HCT116 (cell line): ENCODE measurements at regions not wholly inside any gene's neighbourhood (a gene's known extent, or its start where the extent isn't known, plus 50 kb on each side); places are given as distances from the start of the nearest gene placed in this dataset.

Experiments used
- ATAC-seq: fragments of 200-7000 bp; cut with Tn5 transposase; 2 replicates; pipeline ENCODE4 v1.9.1; 2020; ENCODE audit warnings: mild to moderate bottlenecking, moderate library complexity
- BruUV-seq: library from RNA; stranded (reverse); fragments of 400-500 nt; replicated peaks from 2 replicates; lab custom pipeline; 2021; lab: Mats Ljungman, UMichigan
- CTCF ChIA-PET: fragments of 300-600 bp; sonication (Branson Sonifier 250); formaldehyde crosslinking; loops from one replicate; lab custom pipeline; 2021; ENCODE audit warnings: antibody characterized with exemption; lab: Charles Lee
- POLR2A ChIA-PET: fragments of 300-600, 350-600 bp; sonication (Branson Sonifier 250); formaldehyde crosslinking; loops from one replicate; lab custom pipeline; 2021; ENCODE audit warnings: antibody characterized with exemption; lab: Charles Lee
- RAD21 ChIA-PET, 2 experiments: fragments of 300-600 bp; sonication (Branson Sonifier 250); formaldehyde crosslinking; loops; one replicate each; lab custom pipeline; 2023; ENCODE audit warnings: low total read pairs in 2 of 2; ENCODE audit not compliant: uncharacterized antibody in 2 of 2, unreplicated experiment in 2 of 2, low non-redundant PET in 1 of 2; lab: Charles Lee
- DNase-seq: peaks from one replicate; pipeline ENCODE4 v3.0.0-alpha.2; 2010; ENCODE audit warnings: low read depth, low spot score
- H2AFZ ChIP-seq: fragments of 200-600 bp; shearing (Covaris generic), sonication (generic); 2 replicates; pipeline ENCODE4 v1.6.1; 2017; ENCODE audit warnings: low read depth, mixed run types, mixed read lengths, antibody characterized with exemption, low read length; ENCODE audit not compliant: poor library complexity, severe bottlenecking
- H3K27ac ChIP-seq: 2 replicates; pipeline ENCODE4 v1.5.1; 2012; ENCODE audit warnings: low read depth, low read length
- H3K27me3 ChIP-seq: fragments of 200-600 bp; sonication (generic); 2 replicates; pipeline ENCODE4 v1.6.1; 2016; ENCODE audit warnings: mixed run types, low read length, mixed read lengths; ENCODE audit not compliant: insufficient read depth
- H3K36me3 ChIP-seq, 2 experiments: fragments of 200-500 bp in 1 of 2; fragments of 200-600 bp in 1 of 2; sonication (Bioruptor generic) in 1 of 2; sonication (generic) in 1 of 2; 2 replicates each; pipeline versions ENCODE4 v1.5.1 to v1.6.1; 2014 to 2016; ENCODE audit warnings: low read length in 2 of 2, inconsistent platforms in 1 of 2, mixed read lengths in 1 of 2, mixed run types in 1 of 2; ENCODE audit not compliant: insufficient read depth in 2 of 2, control insufficient read depth in 1 of 2
- H3K4me1 ChIP-seq, 2 experiments: fragments of 200-600 bp in 1 of 2; sonication (generic) in 1 of 2; 2 replicates each; pipeline versions ENCODE4 v1.5.1 to v1.6.1; 2012 to 2017; ENCODE audit warnings: low read length in 2 of 2, inconsistent platforms in 1 of 2, mild to moderate bottlenecking in 1 of 2, mixed read lengths in 1 of 2, mixed run types in 1 of 2, moderate library complexity in 1 of 2; ENCODE audit not compliant: insufficient read depth in 2 of 2, control insufficient read depth in 1 of 2
- H3K4me2 ChIP-seq: fragments of 200-600 bp; sonication (generic); 2 replicates; pipeline ENCODE4 v1.6.1; 2017; ENCODE audit warnings: mixed run types, low read length, mixed read lengths
- H3K4me3 ChIP-seq, 2 experiments: fragments of 200-600 bp in 1 of 2; sonication (generic) in 1 of 2; replicated peaks in 1 of 2; 2 replicates each; pipeline ENCODE4 v1.5.1; 2011 to 2016; ENCODE audit warnings: low read length in 2 of 2, control low read depth in 1 of 2, low read depth in 1 of 2, mild to moderate bottlenecking in 1 of 2, mixed read lengths in 1 of 2, mixed run types in 1 of 2
- H3K79me2 ChIP-seq: fragments of 200-600 bp; sonication (generic); 2 replicates; pipeline ENCODE4 v1.6.1; 2017; ENCODE audit warnings: mild to moderate bottlenecking, mixed run types, low read length, moderate library complexity, mixed read lengths; ENCODE audit not compliant: insufficient read depth
- H3K9ac ChIP-seq: fragments of 200-600 bp; sonication (generic); 2 replicates; pipeline ENCODE4 v1.6.1; 2016; ENCODE audit warnings: low read length, mixed read lengths
- H3K9me2 ChIP-seq: fragments of 200-600 bp; sonication (generic), shearing (Covaris generic); 2 replicates; pipeline ENCODE4 v1.6.1; 2017; ENCODE audit warnings: mixed run types, mild to moderate bottlenecking, moderate library complexity; ENCODE audit not compliant: insufficient read depth
- H3K9me3 ChIP-seq, 2 experiments: fragments of 200-500 bp in 1 of 2; fragments of 200-600 bp in 1 of 2; sonication (Bioruptor generic) in 1 of 2; sonication (generic) in 1 of 2; 2 replicates each; pipeline ENCODE4 v1.6.1; 2014 to 2017; ENCODE audit warnings: low read length in 2 of 2, mixed read lengths in 2 of 2, inconsistent platforms in 1 of 2, low read depth in 1 of 2, mild to moderate bottlenecking in 1 of 2, mixed run types in 1 of 2, moderate library complexity in 1 of 2; ENCODE audit not compliant: control insufficient read depth in 1 of 2, insufficient read depth in 1 of 2
- H4K20me1 ChIP-seq: fragments of 200-600 bp; sonication (generic), shearing (Covaris generic); 2 replicates; pipeline ENCODE4 v1.6.1; 2017; ENCODE audit warnings: mixed run types, mild to moderate bottlenecking, moderate library complexity; ENCODE audit not compliant: insufficient read depth
- CEBPB ChIP-seq: IDR thresholded peaks from 2 replicates; pipeline ENCODE4 v1.6.1; 2012; ENCODE audit warnings: low read depth
- EGR1 ChIP-seq: IDR thresholded peaks from 2 replicates; pipeline ENCODE4 v1.6.1; 2012; ENCODE audit warnings: low read depth
- ELF1 ChIP-seq: IDR thresholded peaks from 2 replicates; pipeline ENCODE4 v1.6.1; 2012; ENCODE audit warnings: low read depth, borderline replicate concordance
- EZH2 ChIP-seq: fragments of 200-600 bp; sonication (generic); IDR thresholded peaks from 2 replicates; pipeline ENCODE4 v1.6.1; 2017; ENCODE audit warnings: antibody characterized with exemption, mixed run types
- EZH2phosphoT487 ChIP-seq: fragments of 200-600 bp; IDR thresholded peaks from 2 replicates; pipeline ENCODE4 v1.6.1; 2018; ENCODE audit warnings: antibody characterized with exemption, borderline replicate concordance
- JUND ChIP-seq: IDR thresholded peaks from 2 replicates; pipeline ENCODE4 v1.6.1; 2012
- POLR2A ChIP-seq: IDR thresholded peaks from 2 replicates; pipeline ENCODE4 v1.7.0; 2011; ENCODE audit warnings: borderline replicate concordance; ENCODE audit not compliant: insufficient read depth, insufficient read length; ENCODE audit errors: extremely low read depth
- SP1 ChIP-seq: IDR thresholded peaks from 2 replicates; pipeline ENCODE4 v1.6.1; 2012; ENCODE audit warnings: low read depth
- SRF ChIP-seq: IDR thresholded peaks from 2 replicates; pipeline ENCODE4 v1.6.1; 2012; ENCODE audit warnings: low read depth
- ZFX ChIP-seq: fragments of 450-650 bp; IDR thresholded peaks from 2 replicates; pipeline ENCODE4 v1.6.1; 2017
- intact Hi-C: fragments of 100-400 bp; cut with micrococcal nuclease; formaldehyde crosslinking; loops from 2 replicates; pipeline ENCODE4 v1.10.0; 2022
- TF ChIP-seq, protein P1 (sequence below): IDR thresholded peaks from 2 replicates; pipeline ENCODE4 v1.6.1; 2012; ENCODE audit warnings: low read depth
- TF ChIP-seq, protein P2 (sequence below): IDR thresholded peaks from 2 replicates; pipeline ENCODE4 v1.6.1; 2012
- TF ChIP-seq, protein P3 (sequence below): IDR thresholded peaks from 2 replicates; pipeline ENCODE4 v1.6.1; 2012
- TF ChIP-seq, protein P4 (sequence below): IDR thresholded peaks from 2 replicates; pipeline ENCODE4 v1.6.1; 2011; ENCODE audit warnings: mild to moderate bottlenecking, low read length, moderate library complexity; ENCODE audit not compliant: insufficient replicate concordance; ENCODE audit errors: extremely low read depth

DNA sequence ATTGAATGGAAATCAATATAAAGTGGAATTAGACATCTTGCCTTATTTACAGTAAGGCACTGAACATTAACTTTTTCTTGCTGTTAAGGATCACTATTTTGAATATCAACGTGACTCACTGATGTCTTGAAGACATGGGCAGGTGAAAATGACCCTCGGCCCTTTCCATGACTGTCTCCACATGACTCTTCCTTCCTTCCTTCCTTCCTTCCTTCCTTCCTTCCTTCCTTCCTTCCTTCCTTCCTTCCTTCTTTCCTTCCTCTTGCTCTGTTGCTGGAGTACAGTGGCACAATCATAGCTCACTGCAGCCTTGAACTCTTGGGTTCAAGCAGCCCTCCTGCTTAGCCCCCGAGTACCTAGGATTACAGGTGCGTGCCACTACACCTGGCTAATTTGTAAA is 52.2 kb upstream of the TOX2 start:
- CTCF ChIA-PET: no interaction called here
- Histone ChIP-seq H3K4me1 (no peaks in the 10 kb centered on the region), H3K4me3 (no peak overlapping the region), H3K36me3 (no peaks in the 10 kb centered on the region), H3K79me2 (no peaks in the 10 kb centered on the region), H3K9ac (no peak overlapping the region), H3K27me3 (no peaks in the 10 kb centered on the region), H3K4me2 (no peak overlapping the region), H3K27ac (no peak overlapping the region), H3K9me3 (no peaks in the 10 kb centered on the region), H3K9me2 (no peaks in the 10 kb centered on the region), H2AFZ (no peak overlapping the region), H4K20me1 (no peaks in the 10 kb centered on the region)
- BruUV-seq: no TSS peak
- POLR2A ChIA-PET: no interaction called here
- intact Hi-C loops: no loop called here
- RAD21 ChIA-PET: no interaction called here
- ATAC-seq: no peak
- no peak for DNase-seq
- TF ChIP-seq ELF1 (no peak), SP1 (no peak), CEBPB (no peak), ZFX (no peak), JUND (no peak), EZH2 (no peak), EZH2phosphoT487 (no peak), SRF (no peak), POLR2A (no peak), EGR1 (no peak)
- TF ChIP-seq, protein P1, sequence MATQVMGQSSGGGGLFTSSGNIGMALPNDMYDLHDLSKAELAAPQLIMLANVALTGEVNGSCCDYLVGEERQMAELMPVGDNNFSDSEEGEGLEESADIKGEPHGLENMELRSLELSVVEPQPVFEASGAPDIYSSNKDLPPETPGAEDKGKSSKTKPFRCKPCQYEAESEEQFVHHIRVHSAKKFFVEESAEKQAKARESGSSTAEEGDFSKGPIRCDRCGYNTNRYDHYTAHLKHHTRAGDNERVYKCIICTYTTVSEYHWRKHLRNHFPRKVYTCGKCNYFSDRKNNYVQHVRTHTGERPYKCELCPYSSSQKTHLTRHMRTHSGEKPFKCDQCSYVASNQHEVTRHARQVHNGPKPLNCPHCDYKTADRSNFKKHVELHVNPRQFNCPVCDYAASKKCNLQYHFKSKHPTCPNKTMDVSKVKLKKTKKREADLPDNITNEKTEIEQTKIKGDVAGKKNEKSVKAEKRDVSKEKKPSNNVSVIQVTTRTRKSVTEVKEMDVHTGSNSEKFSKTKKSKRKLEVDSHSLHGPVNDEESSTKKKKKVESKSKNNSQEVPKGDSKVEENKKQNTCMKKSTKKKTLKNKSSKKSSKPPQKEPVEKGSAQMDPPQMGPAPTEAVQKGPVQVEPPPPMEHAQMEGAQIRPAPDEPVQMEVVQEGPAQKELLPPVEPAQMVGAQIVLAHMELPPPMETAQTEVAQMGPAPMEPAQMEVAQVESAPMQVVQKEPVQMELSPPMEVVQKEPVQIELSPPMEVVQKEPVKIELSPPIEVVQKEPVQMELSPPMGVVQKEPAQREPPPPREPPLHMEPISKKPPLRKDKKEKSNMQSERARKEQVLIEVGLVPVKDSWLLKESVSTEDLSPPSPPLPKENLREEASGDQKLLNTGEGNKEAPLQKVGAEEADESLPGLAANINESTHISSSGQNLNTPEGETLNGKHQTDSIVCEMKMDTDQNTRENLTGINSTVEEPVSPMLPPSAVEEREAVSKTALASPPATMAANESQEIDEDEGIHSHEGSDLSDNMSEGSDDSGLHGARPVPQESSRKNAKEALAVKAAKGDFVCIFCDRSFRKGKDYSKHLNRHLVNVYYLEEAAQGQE: no peak
- TF ChIP-seq, protein P2, sequence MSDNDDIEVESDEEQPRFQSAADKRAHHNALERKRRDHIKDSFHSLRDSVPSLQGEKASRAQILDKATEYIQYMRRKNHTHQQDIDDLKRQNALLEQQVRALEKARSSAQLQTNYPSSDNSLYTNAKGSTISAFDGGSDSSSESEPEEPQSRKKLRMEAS: no peak
- TF ChIP-seq, protein P3, sequence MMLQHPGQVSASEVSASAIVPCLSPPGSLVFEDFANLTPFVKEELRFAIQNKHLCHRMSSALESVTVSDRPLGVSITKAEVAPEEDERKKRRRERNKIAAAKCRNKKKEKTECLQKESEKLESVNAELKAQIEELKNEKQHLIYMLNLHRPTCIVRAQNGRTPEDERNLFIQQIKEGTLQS: no peak
- TF ChIP-seq, protein P4, sequence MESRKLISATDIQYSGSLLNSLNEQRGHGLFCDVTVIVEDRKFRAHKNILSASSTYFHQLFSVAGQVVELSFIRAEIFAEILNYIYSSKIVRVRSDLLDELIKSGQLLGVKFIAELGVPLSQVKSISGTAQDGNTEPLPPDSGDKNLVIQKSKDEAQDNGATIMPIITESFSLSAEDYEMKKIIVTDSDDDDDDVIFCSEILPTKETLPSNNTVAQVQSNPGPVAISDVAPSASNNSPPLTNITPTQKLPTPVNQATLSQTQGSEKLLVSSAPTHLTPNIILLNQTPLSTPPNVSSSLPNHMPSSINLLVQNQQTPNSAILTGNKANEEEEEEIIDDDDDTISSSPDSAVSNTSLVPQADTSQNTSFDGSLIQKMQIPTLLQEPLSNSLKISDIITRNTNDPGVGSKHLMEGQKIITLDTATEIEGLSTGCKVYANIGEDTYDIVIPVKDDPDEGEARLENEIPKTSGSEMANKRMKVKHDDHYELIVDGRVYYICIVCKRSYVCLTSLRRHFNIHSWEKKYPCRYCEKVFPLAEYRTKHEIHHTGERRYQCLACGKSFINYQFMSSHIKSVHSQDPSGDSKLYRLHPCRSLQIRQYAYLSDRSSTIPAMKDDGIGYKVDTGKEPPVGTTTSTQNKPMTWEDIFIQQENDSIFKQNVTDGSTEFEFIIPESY: no peak
